Fibroblast of mammary gland (primary cell): ENCODE measurements at regions not wholly inside any gene's neighbourhood (a gene's known extent, or its start where the extent isn't known, plus 50 kb on each side); places are given as distances from the start of the nearest gene placed in this dataset.
"Not testable (repeated sequence)": the region's sequence is repeated elsewhere in the genome, so short reads cannot be mapped to it uniquely, and the experiment has no call there.

Experiments
- DNase-seq: peaks from one replicate; pipeline ENCODE4 v3.0.0-alpha.2; 2010; ENCODE audit warnings: low read depth
- H3K4me3 ChIP-seq: 2 replicates; pipeline ENCODE4 v1.5.1; 2011; ENCODE audit warnings: low read depth, mild to moderate bottlenecking, low read length, moderate library complexity; ENCODE audit not compliant: control insufficient read depth
- CTCF ChIP-seq: conservative IDR thresholded peaks from 2 replicates; pipeline ENCODE4 v1.5.1; 2011; ENCODE audit warnings: low read depth, low read length, inconsistent platforms; ENCODE audit not compliant: control insufficient read depth, insufficient read depth

- TF ChIP-seq CTCF, result no peak
- DNase-seq, result no peak
- H3K4me3 ChIP-seq, result no peak overlapping the region
Observed at GRCh38 chr2:208757364-208757763, 350.8 kb downstream of the PTH2R start.

DNA sequence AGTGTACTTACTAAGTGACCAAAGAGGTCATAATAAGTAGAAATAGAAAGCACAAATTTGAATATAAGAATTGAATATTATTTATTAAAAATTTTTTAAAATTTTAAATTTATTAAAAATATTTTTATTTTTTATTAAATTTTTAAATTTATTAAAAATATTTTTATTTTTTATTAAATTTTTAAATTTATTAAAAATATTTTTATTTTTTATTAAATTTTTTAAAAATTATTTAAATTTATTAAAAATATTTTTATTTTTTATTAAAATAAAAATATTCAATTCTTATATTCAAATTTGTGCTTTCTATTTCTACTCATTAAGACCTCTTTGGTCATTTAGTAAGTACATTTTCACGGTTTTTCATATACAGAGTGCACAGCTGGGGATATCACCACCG, 366.5 kb downstream of the PTH2R start:
- not testable (repeated sequence) for H3K4me3 ChIP-seq, DNase-seq

DNA sequence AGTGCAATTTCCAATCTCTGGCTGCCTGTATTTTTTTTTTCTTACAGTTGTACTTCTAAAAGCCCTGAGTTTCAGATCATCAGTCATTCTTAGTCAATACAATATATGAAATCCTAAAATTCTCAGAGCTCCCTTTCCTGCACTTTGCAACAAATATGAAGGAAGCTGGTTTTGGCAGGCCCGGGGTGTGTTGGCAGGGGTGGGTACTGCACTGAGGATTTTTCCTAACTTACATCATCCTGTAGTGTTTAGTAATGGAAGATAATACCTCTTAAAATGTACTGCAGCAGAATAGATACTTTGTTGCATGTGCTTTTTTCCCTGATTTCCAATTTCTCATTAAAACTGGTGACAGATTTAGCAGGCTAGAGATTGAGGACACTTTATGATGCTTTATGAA, 374.6 kb downstream of the PTH2R start:
- TF ChIP-seq CTCF, result no peak
- no peak for DNase-seq

GRCh38 chr2:208782097-208782496, 375.5 kb downstream of the PTH2R start:
- DNase-seq, result no peak
- no peak for TF ChIP-seq CTCF
- H3K4me3 ChIP-seq, result no peak overlapping the region

More for the DNA sequence above, 374.6 kb downstream of the PTH2R start:
- no peak overlapping the region for H3K4me3 ChIP-seq

- no peak overlapping the region for H3K4me3 ChIP-seq
- no peak for DNase-seq
- TF ChIP-seq CTCF, result no peak
Observed at GRCh38 chr2:208783184-208783583, 376.6 kb downstream of the PTH2R start.

DNA sequence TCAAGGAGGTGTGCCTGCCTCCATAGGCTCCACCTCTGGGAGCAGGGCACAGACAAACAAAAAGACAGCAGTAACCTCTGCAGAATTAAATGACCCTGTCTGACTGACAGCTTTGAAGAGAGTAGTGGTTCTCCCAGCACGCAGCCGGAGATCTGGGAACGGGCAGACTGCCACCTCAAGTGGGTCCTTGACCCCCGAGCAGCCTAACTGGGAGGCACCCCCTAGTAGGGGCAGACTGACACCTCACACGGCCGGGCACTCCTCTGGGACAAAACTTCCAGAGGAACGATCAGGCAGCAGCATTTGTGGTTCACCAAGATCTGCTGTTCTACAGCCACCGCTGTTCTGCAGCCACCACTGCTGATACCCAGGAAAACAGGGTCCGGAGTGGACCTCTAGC, 378.2 kb downstream of the PTH2R start:
- not testable (repeated sequence) for H3K4me3 ChIP-seq, DNase-seq

GRCh38 chr2:208791257-208791656, 384.7 kb downstream of the PTH2R start:
- TF ChIP-seq CTCF, result no peak
- no peak for DNase-seq
- H3K4me3 ChIP-seq, result no peak overlapping the region

DNA sequence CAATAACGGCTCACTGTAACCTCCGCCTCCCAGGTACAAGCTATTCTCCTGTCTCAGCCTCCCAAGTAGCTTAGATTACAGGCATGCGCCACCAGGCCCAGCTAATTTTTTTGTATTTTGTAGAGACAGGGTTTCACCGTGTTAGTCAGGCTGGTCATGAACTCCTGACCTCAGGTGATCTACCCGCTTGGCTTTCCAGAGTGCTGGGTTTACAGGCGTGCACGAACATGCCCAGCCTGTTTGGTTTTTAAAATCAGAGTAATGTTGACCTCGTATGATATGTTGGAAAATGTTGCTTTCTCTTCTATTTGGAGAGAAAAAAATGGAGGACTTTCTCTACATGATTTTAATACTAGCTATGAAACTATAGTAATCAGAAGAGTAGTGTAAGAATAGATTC, 386.2 kb downstream of the PTH2R start:
- TF ChIP-seq CTCF, result no peak
- DNase-seq, result no peak
- H3K4me3 ChIP-seq, result no peak overlapping the region
